Ovary (tissue), 3 donors: ENCODE measurements at regions not wholly inside any gene's neighbourhood (a gene's known extent, or its start where the extent isn't known, plus 50 kb on each side); places are given as distances from the start of the nearest gene placed in this dataset.

Experiments used
- CTCF ChIP-seq, 3 donors: fragments of 450-650 bp in 2 of 3; fragments of 200-600 bp in 1 of 3; IDR thresholded peaks; one replicate each; pipeline versions ENCODE4 v1.5.1 to v1.8.0; 2016 to 2022; ENCODE audit warnings: antibody characterized with exemption in 3 of 3, mild to moderate bottlenecking in 1 of 3
- EP300 ChIP-seq: sonication (generic); formaldehyde crosslinking; IDR thresholded peaks from one replicate; pipeline ENCODE4 v1.6.1; 2017; ENCODE audit warnings: antibody characterized with exemption
- POLR2A ChIP-seq: fragments of 450-650 bp; IDR thresholded peaks from one replicate; pipeline ENCODE4 v1.6.1; 2017; ENCODE audit warnings: antibody characterized with exemption, mild to moderate bottlenecking, moderate library complexity
- donor health status: DM: no; HTN: no; CAD: no.

- TF ChIP-seq CTCF (IDR thresholded peaks at IDR 0.05) (no peak), POLR2A (no peak), EP300 (no peak)
Measured at GRCh38 chr9:86755561-86755941, 191.8 kb downstream of the GAS1 start.
